NCI-H1105 (cell line): ENCODE measurements at regions not wholly inside any gene's neighbourhood (a gene's known extent, or its start where the extent isn't known, plus 50 kb on each side); places are given as distances from the start of the nearest gene placed in this dataset.
"Not testable (repeated sequence)": the region's sequence is repeated elsewhere in the genome, so short reads cannot be mapped to it uniquely, and the experiment has no call there.

Source experiments
- DNase-seq: peaks from one replicate; lab custom pipeline; 2025; lab: John Stamatoyannopoulos, UW

DNA sequence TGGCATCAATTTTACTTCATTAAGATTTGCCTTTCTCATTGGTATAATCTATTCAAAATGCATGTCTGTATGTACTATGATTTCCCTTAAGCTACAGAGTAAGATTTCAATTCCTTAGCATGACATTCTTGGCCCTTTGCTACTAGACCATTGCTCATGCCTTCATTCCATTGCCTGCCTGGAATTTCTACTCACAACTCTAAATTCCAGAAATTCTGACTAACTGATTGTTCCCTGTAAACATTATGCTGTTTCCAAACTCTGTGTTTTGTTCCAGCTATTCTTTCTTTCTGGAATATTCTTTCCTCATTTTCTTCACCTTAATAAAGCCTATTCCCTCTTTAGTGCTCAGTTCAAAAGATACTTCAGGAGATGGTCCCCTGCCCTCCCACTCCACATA is 568.8 kb upstream of the SEMA6A start:
- DNase-seq, result no peak

DNA sequence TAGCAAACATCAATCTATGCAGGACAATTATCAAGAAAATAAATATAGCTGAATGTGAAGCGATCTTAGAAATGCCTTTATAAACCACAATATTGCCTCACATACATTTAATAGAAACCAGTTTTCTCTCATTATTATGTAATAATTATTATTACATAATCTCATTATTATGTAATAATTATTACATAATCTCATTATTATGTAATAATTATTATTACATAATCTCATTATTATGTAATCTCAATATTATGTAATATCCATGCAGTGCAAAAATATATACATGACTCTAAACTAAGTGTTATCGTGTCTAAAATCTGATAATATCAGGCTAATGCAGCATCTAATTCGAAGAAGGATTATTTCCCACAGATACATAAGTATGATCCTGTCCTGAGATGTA is 563.9 kb upstream of the SEMA6A start:
- DNase-seq, result no peak

- no peak for DNase-seq
Measured at GRCh38 chr5:117135851-117136250, 561.2 kb upstream of the SEMA6A start.

- no peak for DNase-seq
Measured at GRCh38 chr5:117133198-117133597, 558.6 kb upstream of the SEMA6A start.

- no peak for DNase-seq
Measured at GRCh38 chr5:117131876-117132275, 557.3 kb upstream of the SEMA6A start.

DNA sequence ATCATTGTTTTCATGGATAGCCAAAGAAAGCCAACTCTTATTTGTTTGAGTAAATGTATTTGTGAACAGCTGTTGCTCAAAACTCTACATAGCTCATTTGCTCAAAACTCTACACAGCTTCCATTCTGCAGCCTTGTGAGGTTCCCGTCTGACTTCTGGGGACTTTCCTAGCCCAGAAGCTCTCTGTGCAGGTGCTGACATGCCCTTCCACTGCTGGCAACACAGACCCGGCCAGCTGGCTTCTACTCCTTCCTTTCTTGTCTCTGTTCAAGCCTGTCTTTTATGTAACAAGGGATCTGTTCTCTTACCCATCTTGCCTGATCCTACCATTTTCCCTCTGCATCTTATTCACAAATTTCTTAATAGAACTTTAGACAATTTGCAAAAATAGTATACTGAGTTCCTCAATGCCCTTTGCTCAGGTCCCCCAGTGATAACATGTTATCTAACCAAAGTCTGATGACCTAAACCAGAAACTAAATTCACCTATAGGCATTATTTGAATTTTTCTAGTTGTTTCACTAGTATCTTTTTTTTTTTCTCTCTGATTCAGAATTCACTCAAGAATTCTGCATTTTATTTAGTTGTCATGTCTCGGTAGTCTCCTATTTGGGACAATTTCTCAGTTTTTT is 556.5 kb upstream of the SEMA6A start:
- DNase-seq, result peak; percentile 17

DNA sequence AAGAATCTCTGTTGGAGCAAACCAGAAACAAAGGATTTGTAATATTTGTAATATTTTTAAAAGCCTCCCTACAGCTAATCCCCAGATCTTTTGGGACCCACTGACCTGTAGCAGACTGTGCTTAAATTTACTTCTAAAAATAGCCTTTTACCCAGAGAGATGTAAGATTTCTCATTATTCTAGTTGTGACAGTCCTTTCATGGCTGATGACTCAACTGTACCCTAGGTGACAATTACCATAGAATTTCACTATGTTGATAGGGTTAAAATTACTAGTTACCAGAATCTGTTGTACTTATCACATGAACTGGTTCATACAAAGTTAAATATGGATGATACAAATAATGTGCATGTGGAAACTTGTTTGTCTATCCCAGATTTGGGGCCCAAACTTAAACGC is 543.9 kb upstream of the SEMA6A start:
- no peak for DNase-seq

- not testable (repeated sequence) for DNase-seq
Measured at GRCh38 chr5:117117314-117117713, 542.7 kb upstream of the SEMA6A start.

DNA sequence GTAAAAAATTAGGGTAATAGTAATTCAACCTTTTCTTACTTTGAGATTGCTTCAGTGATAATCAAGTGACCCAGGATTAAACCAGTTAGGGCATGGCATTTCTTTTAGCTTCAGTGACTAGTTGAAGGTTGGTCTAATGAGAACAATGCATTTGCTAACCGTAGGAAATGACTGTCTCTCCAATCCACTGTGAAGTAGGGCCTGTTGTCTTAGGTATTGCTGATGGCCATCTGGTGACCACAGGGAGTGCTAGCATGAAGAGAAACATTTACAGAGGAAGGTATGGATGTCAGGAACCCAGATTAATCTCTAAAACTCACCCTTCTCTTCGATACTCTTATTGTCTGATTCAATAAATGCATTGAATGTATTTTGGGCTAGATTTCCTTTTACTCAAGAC is 535.9 kb upstream of the SEMA6A start:
- no peak for DNase-seq

DNA sequence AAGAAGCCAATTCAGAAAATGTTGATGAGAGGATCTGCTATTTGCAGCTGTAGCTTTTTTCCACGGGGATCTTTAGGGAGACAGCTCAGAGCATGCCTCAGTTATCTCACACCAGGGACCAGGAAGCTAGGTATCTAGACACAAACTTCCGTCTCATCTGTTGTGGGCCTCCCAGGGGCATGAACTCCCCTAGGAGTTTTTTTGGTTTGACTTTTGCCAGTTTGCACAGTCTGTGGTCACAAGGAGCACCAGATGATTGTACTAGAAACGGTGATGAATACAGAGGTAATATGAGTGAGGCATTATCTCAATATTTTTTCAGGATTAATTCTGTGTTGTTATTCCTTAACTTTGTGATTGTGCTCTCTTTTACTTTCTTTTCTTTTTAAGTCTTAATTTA is 533.2 kb upstream of the SEMA6A start:
- no peak for DNase-seq

DNA sequence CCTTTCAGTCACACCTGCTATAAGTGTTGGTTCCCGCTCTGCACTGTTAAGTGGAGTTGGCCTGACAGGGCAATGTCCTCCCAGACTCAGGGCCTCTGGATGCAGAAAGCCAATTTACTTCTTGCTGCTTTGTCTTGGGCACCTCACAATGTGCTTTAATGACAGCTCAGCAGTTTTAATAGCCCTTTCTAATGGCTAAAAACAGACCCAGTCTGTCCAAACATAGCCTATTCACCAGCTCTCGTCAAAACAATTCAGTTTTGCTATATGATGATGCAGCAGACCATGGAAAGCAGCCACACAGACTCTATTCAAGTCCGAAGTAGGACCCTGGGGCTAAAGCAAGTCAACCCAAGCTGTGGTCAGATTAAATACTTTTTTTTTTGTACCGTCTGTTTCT is 529.1 kb upstream of the SEMA6A start:
- peak; percentile 20 for DNase-seq

DNA sequence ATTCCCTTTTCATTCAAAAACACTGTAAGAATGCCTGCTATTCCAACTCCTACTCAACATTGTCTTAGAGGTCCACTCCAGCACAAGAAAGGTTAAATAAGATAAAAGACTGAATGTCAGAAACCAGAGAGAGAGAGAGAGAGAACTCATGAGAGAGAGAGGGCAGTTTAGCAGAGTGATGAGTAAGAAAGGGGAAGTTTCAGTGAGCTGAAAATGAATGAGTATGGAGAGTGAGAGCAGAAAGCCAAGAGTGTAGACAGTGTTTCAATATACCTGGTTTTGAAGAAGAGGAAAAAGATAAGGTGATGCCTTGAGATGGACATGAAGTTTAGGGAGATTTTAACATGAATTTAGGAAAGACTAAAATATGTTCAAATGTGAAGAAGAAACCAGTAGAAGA is 528.0 kb upstream of the SEMA6A start:
- DNase-seq, result no peak

DNA sequence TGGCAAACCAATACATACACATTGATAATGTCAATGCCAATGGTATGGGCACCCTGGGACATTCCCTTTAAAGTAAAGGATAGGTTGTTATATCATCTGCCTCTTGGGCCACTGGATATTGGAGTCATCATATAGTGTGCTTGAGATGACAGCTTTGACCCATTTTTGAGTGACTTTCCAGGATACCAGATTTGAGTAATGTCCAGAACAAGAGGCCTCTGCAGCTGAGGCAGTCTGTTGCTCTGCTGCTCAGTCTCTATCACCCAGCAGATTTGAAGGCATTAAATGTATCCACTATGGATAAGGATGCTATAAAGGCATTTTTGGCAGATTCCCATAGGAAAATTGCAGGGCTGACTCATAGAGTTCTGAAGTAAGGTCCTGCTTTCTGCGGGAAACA is 525.6 kb upstream of the SEMA6A start:
- DNase-seq, result no peak

DNA sequence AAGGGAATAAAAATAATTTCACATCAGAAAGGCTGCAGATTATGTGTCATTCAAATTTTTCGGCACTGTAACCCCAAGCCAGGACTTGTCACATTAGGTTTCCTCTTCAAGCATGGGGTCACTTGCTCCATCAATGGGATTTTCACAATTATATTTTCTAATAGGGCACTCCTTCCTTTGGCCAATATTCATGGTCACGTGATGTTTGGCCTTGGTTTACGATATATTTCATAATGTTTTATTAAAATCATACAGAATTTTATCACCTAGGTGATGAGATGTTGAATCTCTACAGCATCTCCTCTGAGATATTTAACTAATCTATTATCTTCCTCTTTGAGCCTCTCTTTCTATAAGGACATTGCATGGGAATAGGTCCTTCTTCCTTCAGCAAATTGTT is 523.5 kb upstream of the SEMA6A start:
- DNase-seq, result no peak

DNA sequence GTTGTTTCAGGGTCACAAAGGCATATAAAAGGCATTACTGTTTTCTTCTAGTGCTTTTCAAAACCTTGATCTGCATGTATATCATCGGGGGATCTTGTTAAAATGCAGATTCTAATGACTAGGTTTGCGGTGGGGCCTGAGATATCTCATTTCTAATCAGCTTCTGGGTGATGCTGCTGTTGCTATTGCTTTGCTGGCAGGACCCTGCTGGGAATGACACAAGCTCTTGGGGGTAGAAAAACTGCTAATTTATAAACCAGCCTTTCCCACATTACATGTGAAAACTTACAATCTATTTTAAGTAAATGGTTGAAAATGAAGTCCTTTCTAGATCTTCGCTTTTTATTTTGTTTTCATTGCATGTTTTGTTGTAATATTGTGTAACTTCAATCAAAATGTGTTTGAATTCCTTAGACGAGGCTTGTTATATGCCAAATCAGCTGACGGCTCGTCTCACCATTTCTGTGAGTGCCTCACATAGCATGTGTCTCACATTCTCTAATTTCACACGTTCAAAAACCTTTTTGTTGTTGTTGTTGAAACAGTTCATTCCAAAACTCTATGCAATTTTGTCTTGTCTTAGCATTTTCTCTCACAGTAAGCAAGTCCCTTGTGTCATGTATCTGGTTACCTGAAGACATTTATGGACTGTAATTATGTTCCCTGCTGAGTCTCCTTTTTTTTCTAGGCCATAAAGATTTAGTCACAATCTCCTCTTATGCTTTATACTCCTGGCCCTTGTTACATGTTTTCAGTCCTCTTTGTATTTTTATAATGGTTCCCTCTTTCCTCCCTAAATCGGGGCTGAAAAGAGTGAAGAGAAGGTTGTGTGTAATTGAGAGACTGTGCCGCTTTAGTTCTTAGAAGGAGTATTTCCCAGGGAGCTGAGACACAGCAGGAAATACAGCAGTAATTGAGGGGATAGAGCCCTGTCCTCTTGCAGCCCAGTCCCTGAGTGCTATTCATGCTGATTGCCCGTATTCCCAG is 521.0 kb upstream of the SEMA6A start:
- DNase-seq, result no peak

GRCh38 chr5:117094114-117094815 is 519.6 kb upstream of the SEMA6A start:
- no peak for DNase-seq

GRCh38 chr5:117093653-117094052 is 519.0 kb upstream of the SEMA6A start:
- DNase-seq, result no peak

- DNase-seq, result no peak
Measured at GRCh38 chr5:117089001-117089400, 514.4 kb upstream of the SEMA6A start.

GRCh38 chr5:117088176-117088575 is 513.6 kb upstream of the SEMA6A start:
- no peak for DNase-seq

DNA sequence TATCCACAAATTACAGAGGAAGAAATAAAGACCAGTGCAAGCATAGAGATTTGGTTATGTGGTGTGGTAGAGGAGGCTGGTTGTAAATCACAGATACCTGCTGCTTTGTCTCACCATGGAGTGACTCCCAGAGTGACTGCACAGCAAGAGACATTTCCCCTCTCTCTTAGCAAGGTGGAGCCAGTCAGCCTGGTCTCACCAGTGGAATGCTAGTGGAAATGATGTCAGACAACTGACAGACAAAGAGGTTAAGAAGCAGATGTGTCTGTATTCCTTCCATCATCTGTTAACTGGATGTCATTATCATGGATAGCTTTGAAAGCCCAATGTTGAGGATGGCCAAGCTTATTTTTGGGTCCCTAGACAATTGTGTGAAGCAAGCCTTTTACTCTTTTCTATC is 509.4 kb upstream of the SEMA6A start:
- DNase-seq, result no peak

GRCh38 chr5:117082977-117083376 is 508.4 kb upstream of the SEMA6A start:
- no peak for DNase-seq

GRCh38 chr5:117077142-117077541 is 502.5 kb upstream of the SEMA6A start:
- no peak for DNase-seq

DNA sequence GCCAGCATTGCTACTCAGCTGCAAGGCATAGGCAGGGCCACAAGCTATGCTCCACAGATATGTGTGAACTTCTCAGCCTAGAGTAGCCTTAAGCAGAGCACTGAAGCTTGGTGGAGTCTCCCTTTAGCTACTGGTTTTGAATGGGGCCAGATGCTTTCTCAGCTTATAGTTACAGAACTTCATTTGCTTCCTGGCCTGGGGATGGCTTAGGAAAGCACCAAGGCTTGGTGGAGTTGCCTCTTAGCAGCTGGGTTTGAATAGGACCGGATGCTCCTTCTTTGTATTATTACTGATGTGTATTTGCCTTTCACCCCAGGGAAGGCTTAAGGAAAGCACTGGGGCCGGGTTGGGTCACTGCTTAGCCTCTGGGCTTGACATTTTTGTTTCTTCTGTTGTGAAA is 497.8 kb upstream of the SEMA6A start:
- no peak for DNase-seq
